ENCODE measurements at regions not wholly inside any gene's neighbourhood (a gene's known extent, or its start where the extent isn't known, plus 50 kb on each side); places are given as distances from the start of the nearest gene placed in this dataset.

GRCh38 chr3:82050382-82050781, 288.9 kb upstream of the GBE1 start:
- Histone ChIP-seq H3K9me3 (no peaks in the 10 kb centered on the region), H3K27me3 (no peaks in the 10 kb centered on the region), H3K27ac (no peak overlapping the region), H3K4me3 (no peak overlapping the region), H3K36me3 (no peaks in the 10 kb centered on the region), H3K4me1 (no peaks in the 10 kb centered on the region)
- WGBS, 4 donors: 88 to 100% (median 96%) methylated on average over 1 of the region's 1 CpG
- TF ChIP-seq POLR2A (IDR thresholded peaks at IDR 0.05) (no peak), CTCF (IDR thresholded peaks at IDR 0.05) (no peak)
- intact Hi-C loops (cut with DNase I): no loop called here
- no peak for DNase-seq
- no peak for ATAC-seq

- WGBS, 4 donors: 86 to 92% (median 90%) methylated on average over 3 of the region's 3 CpGs
- Histone ChIP-seq H3K4me3 (no peak overlapping the region), H3K27me3 (no peaks in the 10 kb centered on the region), H3K9me3 (no peaks in the 10 kb centered on the region), H3K27ac (no peak overlapping the region), H3K4me1 (no peaks in the 10 kb centered on the region), H3K36me3 (no peaks in the 10 kb centered on the region)
- ATAC-seq (no peak), DNase-seq (no peak)
- TF ChIP-seq POLR2A (IDR thresholded peaks at IDR 0.05) (no peak), CTCF (IDR thresholded peaks at IDR 0.05) (no peak)
- intact Hi-C loops (cut with DNase I): no loop called here
Measured at GRCh38 chr3:82048711-82049110, 287.3 kb upstream of the GBE1 start.

- intact Hi-C loops (cut with DNase I): no loop called here
- Histone ChIP-seq H3K4me1 (no peaks in the 10 kb centered on the region), H3K4me3 (no peak overlapping the region), H3K36me3 (no peaks in the 10 kb centered on the region), H3K27ac (no peak overlapping the region), H3K27me3 (no peaks in the 10 kb centered on the region), H3K9me3 (no peaks in the 10 kb centered on the region)
- 77 to 83% (median 82%) methylated on average over 4 of the region's 4 CpGs for WGBS, 4 donors
- TF ChIP-seq CTCF (IDR thresholded peaks at IDR 0.05) (no peak), POLR2A (IDR thresholded peaks at IDR 0.05) (no peak)
- ATAC-seq: no peak
- no peak for DNase-seq
Measured at GRCh38 chr3:82044930-82045705, 283.7 kb upstream of the GBE1 start.

GRCh38 chr3:82038556-82038955, 277.1 kb upstream of the GBE1 start:
- TF ChIP-seq POLR2A (IDR thresholded peaks at IDR 0.05) (no peak), CTCF (IDR thresholded peaks at IDR 0.05) (no peak)
- 32 to 41% (median 36%) methylated on average over 1 of the region's 1 CpG for WGBS, 4 donors
- no peaks in the 10 kb centered on the region for H3K4me1 ChIP-seq
- ATAC-seq (no peak), DNase-seq (no peak)
- H3K9me3 ChIP-seq: no peaks in the 10 kb centered on the region
- intact Hi-C loops (cut with DNase I): no loop called here
- H3K27me3 ChIP-seq: no peaks in the 10 kb centered on the region
- no peak overlapping the region for H3K27ac ChIP-seq
- H3K36me3 ChIP-seq: no peaks in the 10 kb centered on the region
- H3K4me3 ChIP-seq: no peak overlapping the region

Data from heart left ventricle (tissue), 16 donors.